ENCODE measurements at regions not wholly inside any gene's neighbourhood (a gene's known extent, or its start where the extent isn't known, plus 50 kb on each side); places are given as distances from the start of the nearest gene placed in this dataset.
"Not testable (repeated sequence)": the region's sequence is repeated elsewhere in the genome, so short reads cannot be mapped to it uniquely, and the experiment has no call there.

DNA sequence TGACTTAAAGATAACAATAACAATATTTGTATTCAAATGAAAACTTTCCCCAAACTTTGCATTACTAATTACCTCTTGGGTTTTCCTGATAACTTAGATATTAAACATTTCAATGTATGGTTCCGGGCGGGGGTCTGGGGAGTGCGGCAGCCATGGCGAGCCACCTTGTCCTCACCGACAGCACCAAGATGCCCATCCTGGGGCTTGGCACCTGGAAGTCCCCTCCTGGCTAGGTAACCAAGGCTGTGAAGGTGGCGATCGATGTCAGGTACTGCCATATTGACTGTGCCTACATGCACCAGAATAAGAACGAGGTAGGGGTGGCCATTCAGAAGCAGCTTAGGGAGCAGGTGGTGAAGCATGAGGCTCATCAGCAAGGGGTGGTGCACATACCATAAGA lies 478.7 kb downstream of the CNTN3 start:
- Histone ChIP-seq H3K27ac (ENCODE audit: low read length) (no peak overlapping the region), H3K9me3 (no peaks in the 10 kb centered on the region), H3K36me3 (ENCODE audit: control insufficient read depth in 2 of 2, extremely low read depth in 1 of 2, insufficient read depth in 1 of 2, low read length in 1 of 2) (no peaks in the 10 kb centered on the region), H3K27me3 (replicated peaks in 1 of 2; ENCODE audit: control insufficient read depth in 2 of 2, extremely low read depth in 1 of 2, insufficient read depth in 2 of 2, low read length in 1 of 2) (no peaks in the 10 kb centered on the region), H3K4me1 (ENCODE audit: control insufficient read depth in 1 of 2, extremely low read depth in 1 of 2, insufficient read depth in 2 of 2, low read length in 2 of 2) (no peaks in the 10 kb centered on the region), H3K4me3 (ENCODE audit: control insufficient read depth in 1 of 2, extremely low read depth in 1 of 2, low read length in 1 of 2) (no peak overlapping the region)
- no peak for DNase-seq
- H3K4me1 Mint-ChIP-seq = no peaks in the 10 kb centered on the region
- no peak for ATAC-seq (replicated peaks in 1 of 4)
- POLR2A ChIA-PET = no interaction called here
- no peaks in the 10 kb centered on the region for H3K27me3 Mint-ChIP-seq
- peaks cover 3 to 28% (median 16%) of the 10 kb centered on the region in 3 donors for H3K9me3 Mint-ChIP-seq
- CTCF ChIA-PET = no interaction called here
- WGBS (ENCODE audit: insufficient coverage) = 91% methylated on average over 8 of the region's 8 CpGs
- no peak overlapping the region for H3K27ac Mint-ChIP-seq
- no peak overlapping the region for H3K4me3 Mint-ChIP-seq
- H3K36me3 Mint-ChIP-seq = no peaks in the 10 kb centered on the region

DNA sequence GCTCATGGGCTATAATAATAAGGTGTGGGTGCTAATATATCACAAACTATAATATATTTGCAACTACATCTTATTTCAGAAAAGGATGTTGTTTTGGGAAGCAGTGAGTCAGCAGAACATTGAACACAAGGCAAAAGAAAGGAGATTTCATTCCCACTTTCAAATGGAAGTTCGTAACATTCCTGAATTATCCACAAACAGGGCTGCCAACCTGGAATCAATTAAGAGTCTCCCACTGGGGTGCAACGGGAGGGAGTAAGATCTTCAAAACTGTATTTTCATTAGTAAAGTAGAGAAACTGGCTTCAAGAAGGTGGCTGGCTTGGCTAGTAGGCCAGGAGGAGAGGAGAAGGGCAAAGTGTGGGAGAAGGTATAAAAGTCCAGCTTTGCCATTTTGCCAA lies 479.6 kb downstream of the CNTN3 start:
- H3K9me3 ChIP-seq = peaks cover under 1% of the 10 kb centered on the region
- Mint-ChIP-seq H3K27ac (no peak overlapping the region), H3K4me3 (no peak overlapping the region), H3K36me3 (no peaks in the 10 kb centered on the region), H3K27me3 (no peaks in the 10 kb centered on the region), H3K4me1 (no peaks in the 10 kb centered on the region), H3K9me3 (peaks cover 9 to 32% (median 19%) of the 10 kb centered on the region in 3 donors)
- ChIA-PET POLR2A (no interaction called here), CTCF (no interaction called here)
- WGBS (ENCODE audit: insufficient coverage) = no CpG with 5 or more reads among the region's 2 CpGs
- no peaks in the 10 kb centered on the region for H3K4me1 ChIP-seq (ENCODE audit: control insufficient read depth in 1 of 2, extremely low read depth in 1 of 2, insufficient read depth in 2 of 2, low read length in 2 of 2)
- H3K27me3 ChIP-seq (replicated peaks in 1 of 2; ENCODE audit: control insufficient read depth in 2 of 2, extremely low read depth in 1 of 2, insufficient read depth in 2 of 2, low read length in 1 of 2) = no peaks in the 10 kb centered on the region
- no peak for ATAC-seq (replicated peaks in 1 of 4)
- DNase-seq = no peak
- H3K36me3 ChIP-seq (ENCODE audit: control insufficient read depth in 2 of 2, extremely low read depth in 1 of 2, insufficient read depth in 1 of 2, low read length in 1 of 2) = no peaks in the 10 kb centered on the region
- H3K4me3 ChIP-seq (ENCODE audit: control insufficient read depth in 1 of 2, extremely low read depth in 1 of 2, low read length in 1 of 2) = no peak overlapping the region
- no peak overlapping the region for H3K27ac ChIP-seq (ENCODE audit: low read length)

DNA sequence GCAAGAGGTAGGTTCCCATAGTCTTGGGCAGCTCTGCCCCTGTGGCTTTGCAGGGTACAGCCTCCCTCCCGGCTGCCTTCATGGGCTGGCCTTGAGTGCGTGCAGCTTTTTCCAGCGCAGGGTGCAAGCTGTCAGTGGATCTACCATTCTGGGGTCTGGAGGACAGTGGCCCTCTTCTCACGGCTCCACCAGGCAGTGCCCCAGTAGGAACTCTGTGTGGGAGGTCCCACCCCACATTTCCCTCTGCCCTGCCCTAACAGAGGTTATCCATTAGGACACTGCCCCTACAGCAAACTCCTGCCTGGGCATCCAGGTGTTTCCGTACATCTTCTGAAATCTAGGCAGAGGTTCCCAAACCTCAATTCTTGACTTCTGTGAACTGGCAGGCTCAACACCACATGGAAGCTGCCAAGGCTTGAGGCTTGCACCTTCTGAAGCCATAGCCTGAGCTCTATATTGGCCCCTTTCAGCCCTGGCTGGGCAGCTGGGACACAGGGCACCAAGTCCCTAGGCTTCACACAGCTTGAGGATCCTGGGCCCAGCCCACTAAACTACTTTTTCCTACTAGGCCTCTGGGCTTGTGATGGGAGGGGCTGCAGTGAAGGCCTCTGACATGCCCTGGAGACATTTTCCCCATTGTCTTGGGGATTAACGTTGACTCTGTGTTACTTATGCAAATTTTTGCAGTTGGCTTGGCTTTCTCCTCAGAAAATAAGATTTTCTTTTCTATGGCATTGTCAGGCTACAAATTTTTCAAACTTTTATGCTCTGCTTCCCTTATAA lies 482.7 kb downstream of the CNTN3 start:
- ATAC-seq (replicated peaks in 1 of 4); H3K27ac Mint-ChIP-seq; CTCF ChIA-PET; H3K36me3 ChIP-seq (ENCODE audit: control insufficient read depth in 2 of 2, extremely low read depth in 1 of 2, insufficient read depth in 1 of 2, low read length in 1 of 2); H3K27me3 ChIP-seq (replicated peaks in 1 of 2; ENCODE audit: control insufficient read depth in 2 of 2, extremely low read depth in 1 of 2, insufficient read depth in 2 of 2, low read length in 1 of 2); H3K4me1 ChIP-seq (ENCODE audit: control insufficient read depth in 1 of 2, extremely low read depth in 1 of 2, insufficient read depth in 2 of 2, low read length in 2 of 2); H3K9me3 ChIP-seq; H3K4me1 Mint-ChIP-seq; H3K36me3 Mint-ChIP-seq; H3K4me3 ChIP-seq (ENCODE audit: control insufficient read depth in 1 of 2, extremely low read depth in 1 of 2, low read length in 1 of 2); DNase-seq; H3K4me3 Mint-ChIP-seq; POLR2A ChIA-PET; H3K27me3 Mint-ChIP-seq; H3K27ac ChIP-seq (ENCODE audit: low read length): not testable (repeated sequence)
- H3K9me3 Mint-ChIP-seq = peaks cover 17 to 41% (median 21%) of the 10 kb centered on the region in 3 donors
- 79% methylated on average over 5 of the region's 6 CpGs for WGBS (ENCODE audit: insufficient coverage)

DNA sequence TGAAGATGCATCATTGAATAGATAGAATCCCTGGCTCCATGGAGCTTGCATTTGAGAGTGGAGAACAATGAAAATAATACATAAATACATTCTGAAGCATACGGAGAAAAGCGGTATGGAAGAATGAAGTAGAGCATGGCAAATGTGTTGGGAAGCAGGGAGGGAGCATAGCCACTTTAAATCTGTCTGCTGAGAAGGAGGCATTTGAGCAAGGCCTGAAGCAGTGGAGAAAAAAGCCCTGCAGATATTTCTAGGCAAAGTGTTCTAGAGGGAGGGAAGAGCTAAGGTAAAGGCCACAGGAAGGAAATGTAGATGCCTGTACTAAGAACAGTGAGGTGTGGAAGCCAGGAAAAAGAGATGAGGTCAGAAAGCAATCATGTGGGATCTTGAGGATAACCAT lies 484.8 kb downstream of the CNTN3 start:
- no peaks in the 10 kb centered on the region for H3K27me3 Mint-ChIP-seq
- H3K27ac Mint-ChIP-seq = no peak overlapping the region
- H3K4me3 ChIP-seq (ENCODE audit: control insufficient read depth in 1 of 2, extremely low read depth in 1 of 2, low read length in 1 of 2) = no peak overlapping the region
- CTCF ChIA-PET = no interaction called here
- H3K27me3 ChIP-seq (replicated peaks in 1 of 2; ENCODE audit: control insufficient read depth in 2 of 2, extremely low read depth in 1 of 2, insufficient read depth in 2 of 2, low read length in 1 of 2) = no peaks in the 10 kb centered on the region
- ATAC-seq (replicated peaks in 1 of 4) = no peak
- DNase-seq = no peak
- H3K9me3 Mint-ChIP-seq = peaks cover 15 to 37% (median 18%) of the 10 kb centered on the region in 3 donors
- no peak overlapping the region for H3K27ac ChIP-seq (ENCODE audit: low read length)
- no CpG with 5 or more reads among the region's 2 CpGs for WGBS (ENCODE audit: insufficient coverage)
- H3K4me3 Mint-ChIP-seq = no peak overlapping the region
- peaks cover 3% of the 10 kb centered on the region for H3K9me3 ChIP-seq
- POLR2A ChIA-PET = no interaction called here
- H3K36me3 Mint-ChIP-seq = no peaks in the 10 kb centered on the region
- H3K4me1 Mint-ChIP-seq = no peaks in the 10 kb centered on the region
- no peaks in the 10 kb centered on the region for H3K36me3 ChIP-seq (ENCODE audit: control insufficient read depth in 2 of 2, extremely low read depth in 1 of 2, insufficient read depth in 1 of 2, low read length in 1 of 2)
- no peaks in the 10 kb centered on the region for H3K4me1 ChIP-seq (ENCODE audit: control insufficient read depth in 1 of 2, extremely low read depth in 1 of 2, insufficient read depth in 2 of 2, low read length in 2 of 2)

DNA sequence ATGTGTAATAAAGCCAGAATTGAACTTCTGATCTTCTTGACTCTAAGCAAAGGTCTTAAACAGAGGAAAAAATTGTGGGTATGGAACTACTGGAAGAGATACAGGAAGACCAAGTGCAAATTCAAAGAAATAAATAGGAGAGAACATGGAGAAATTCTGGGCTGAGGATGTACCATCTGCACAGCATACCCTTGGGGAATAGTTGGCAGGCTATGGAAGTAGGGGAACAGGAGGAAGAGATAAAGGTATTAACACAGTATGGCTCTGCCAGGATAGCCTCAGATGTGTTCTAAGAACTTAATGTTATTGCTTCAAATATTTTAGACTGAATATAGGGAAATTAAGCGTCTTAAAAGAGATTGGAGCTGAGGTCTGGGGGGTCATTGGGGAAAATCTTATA lies 485.4 kb downstream of the CNTN3 start:
- no peak overlapping the region for H3K27ac Mint-ChIP-seq
- ATAC-seq (replicated peaks in 1 of 4) = no peak
- POLR2A ChIA-PET = no interaction called here
- H3K27me3 Mint-ChIP-seq = no peaks in the 10 kb centered on the region
- Histone ChIP-seq H3K36me3 (ENCODE audit: control insufficient read depth in 2 of 2, extremely low read depth in 1 of 2, insufficient read depth in 1 of 2, low read length in 1 of 2) (no peaks in the 10 kb centered on the region), H3K9me3 (peaks cover 3% of the 10 kb centered on the region), H3K4me3 (ENCODE audit: control insufficient read depth in 1 of 2, extremely low read depth in 1 of 2, low read length in 1 of 2) (no peak overlapping the region), H3K27me3 (replicated peaks in 1 of 2; ENCODE audit: control insufficient read depth in 2 of 2, extremely low read depth in 1 of 2, insufficient read depth in 2 of 2, low read length in 1 of 2) (no peaks in the 10 kb centered on the region), H3K4me1 (ENCODE audit: control insufficient read depth in 1 of 2, extremely low read depth in 1 of 2, insufficient read depth in 2 of 2, low read length in 2 of 2) (no peaks in the 10 kb centered on the region), H3K27ac (ENCODE audit: low read length) (no peak overlapping the region)
- CTCF ChIA-PET = no interaction called here
- DNase-seq = no peak
- H3K4me3 Mint-ChIP-seq = no peak overlapping the region
- WGBS (ENCODE audit: insufficient coverage) = no CpG with 5 or more reads among the region's 1 CpG
- H3K4me1 Mint-ChIP-seq = no peaks in the 10 kb centered on the region
- H3K36me3 Mint-ChIP-seq = no peaks in the 10 kb centered on the region
- H3K9me3 Mint-ChIP-seq = peaks cover 18 to 32% (median 18%) of the 10 kb centered on the region in 3 donors

- ChIA-PET CTCF (no interaction called here), POLR2A (no interaction called here)
- DNase-seq (no peak), ATAC-seq (replicated peaks in 1 of 4) (no peak)
- peaks cover 3% of the 10 kb centered on the region for H3K9me3 ChIP-seq
- Mint-ChIP-seq H3K27me3 (no peaks in the 10 kb centered on the region), H3K4me1 (no peaks in the 10 kb centered on the region), H3K9me3 (peaks cover 18 to 21% (median 18%) of the 10 kb centered on the region in 3 donors), H3K4me3 (no peak overlapping the region), H3K36me3 (no peaks in the 10 kb centered on the region), H3K27ac (no peak overlapping the region)
- WGBS (ENCODE audit: insufficient coverage) = no CpG with 5 or more reads among the region's 1 CpG
- no peaks in the 10 kb centered on the region for H3K36me3 ChIP-seq (ENCODE audit: control insufficient read depth in 2 of 2, extremely low read depth in 1 of 2, insufficient read depth in 1 of 2, low read length in 1 of 2)
- no peak overlapping the region for H3K27ac ChIP-seq (ENCODE audit: low read length)
- H3K27me3 ChIP-seq (replicated peaks in 1 of 2; ENCODE audit: control insufficient read depth in 2 of 2, extremely low read depth in 1 of 2, insufficient read depth in 2 of 2, low read length in 1 of 2) = no peaks in the 10 kb centered on the region
- no peaks in the 10 kb centered on the region for H3K4me1 ChIP-seq (ENCODE audit: control insufficient read depth in 1 of 2, extremely low read depth in 1 of 2, insufficient read depth in 2 of 2, low read length in 2 of 2)
- H3K4me3 ChIP-seq (ENCODE audit: control insufficient read depth in 1 of 2, extremely low read depth in 1 of 2, low read length in 1 of 2) = no peak overlapping the region
Measured at GRCh38 chr3:74127256-74127655, 487.2 kb downstream of the CNTN3 start.

DNA sequence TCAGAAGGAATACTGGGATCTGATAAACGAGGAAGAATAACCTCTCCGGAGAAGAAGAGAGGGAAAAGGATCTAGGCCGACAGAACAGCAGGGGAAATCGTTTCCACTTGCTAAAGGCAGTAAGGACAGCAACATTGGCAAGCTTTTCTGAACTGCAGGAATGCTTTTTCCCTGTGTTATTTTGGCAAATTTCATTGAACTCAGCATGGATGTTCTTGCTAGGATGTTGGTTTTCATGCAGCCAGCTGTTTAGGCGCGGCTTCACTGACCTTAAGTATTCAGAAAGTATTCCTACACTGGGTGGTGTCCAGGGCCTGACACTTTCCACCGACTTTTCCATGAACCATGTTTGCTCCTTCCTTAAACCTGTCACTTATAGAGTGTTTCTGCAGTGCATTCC lies 489.7 kb downstream of the CNTN3 start:
- Mint-ChIP-seq H3K9me3 (peaks cover 16 to 23% (median 18%) of the 10 kb centered on the region in 3 donors), H3K4me1 (no peaks in the 10 kb centered on the region), H3K27me3 (no peaks in the 10 kb centered on the region), H3K36me3 (no peaks in the 10 kb centered on the region), H3K27ac (no peak overlapping the region), H3K4me3 (no peak overlapping the region)
- Histone ChIP-seq H3K27me3 (replicated peaks in 1 of 2; ENCODE audit: control insufficient read depth in 2 of 2, extremely low read depth in 1 of 2, insufficient read depth in 2 of 2, low read length in 1 of 2) (no peaks in the 10 kb centered on the region), H3K36me3 (ENCODE audit: control insufficient read depth in 2 of 2, extremely low read depth in 1 of 2, insufficient read depth in 1 of 2, low read length in 1 of 2) (no peaks in the 10 kb centered on the region), H3K4me3 (ENCODE audit: control insufficient read depth in 1 of 2, extremely low read depth in 1 of 2, low read length in 1 of 2) (no peak overlapping the region), H3K27ac (ENCODE audit: low read length) (no peak overlapping the region), H3K4me1 (ENCODE audit: control insufficient read depth in 1 of 2, extremely low read depth in 1 of 2, insufficient read depth in 2 of 2, low read length in 2 of 2) (no peaks in the 10 kb centered on the region), H3K9me3 (peaks cover 1% of the 10 kb centered on the region)
- ATAC-seq (replicated peaks in 1 of 4) = no peak
- no peak for DNase-seq
- CTCF ChIA-PET = interaction anchor here in 1 of 2 donors (0.6 kb wide), 1 partner anchor 81 kb away, joined by 3 read pairs; no protein-coding TSS in a partner anchor
- 80% methylated on average over 7 of the region's 7 CpGs for WGBS (ENCODE audit: insufficient coverage)
- POLR2A ChIA-PET = no interaction called here
